Fibroblast of pulmonary artery (primary cell): ENCODE measurements at regions not wholly inside any gene's neighbourhood (a gene's known extent, or its start where the extent isn't known, plus 50 kb on each side); places are given as distances from the start of the nearest gene placed in this dataset.

Source experiments
- DNase-seq: peaks from one replicate; pipeline ENCODE4 v3.0.0-alpha.2; 2010; ENCODE audit warnings: low read depth
- H3K4me3 ChIP-seq: replicated peaks from 2 replicates; pipeline ENCODE4 v1.5.1; 2011; ENCODE audit warnings: low read depth, mild to moderate bottlenecking, control low read depth, low read length, moderate library complexity
- TF ChIP-seq, protein P1 (sequence below): IDR thresholded peaks from 2 replicates; pipeline ENCODE4 v1.5.1; 2011; ENCODE audit warnings: mild to moderate bottlenecking, control low read depth, low read length, inconsistent platforms; ENCODE audit errors: missing control alignments

DNA sequence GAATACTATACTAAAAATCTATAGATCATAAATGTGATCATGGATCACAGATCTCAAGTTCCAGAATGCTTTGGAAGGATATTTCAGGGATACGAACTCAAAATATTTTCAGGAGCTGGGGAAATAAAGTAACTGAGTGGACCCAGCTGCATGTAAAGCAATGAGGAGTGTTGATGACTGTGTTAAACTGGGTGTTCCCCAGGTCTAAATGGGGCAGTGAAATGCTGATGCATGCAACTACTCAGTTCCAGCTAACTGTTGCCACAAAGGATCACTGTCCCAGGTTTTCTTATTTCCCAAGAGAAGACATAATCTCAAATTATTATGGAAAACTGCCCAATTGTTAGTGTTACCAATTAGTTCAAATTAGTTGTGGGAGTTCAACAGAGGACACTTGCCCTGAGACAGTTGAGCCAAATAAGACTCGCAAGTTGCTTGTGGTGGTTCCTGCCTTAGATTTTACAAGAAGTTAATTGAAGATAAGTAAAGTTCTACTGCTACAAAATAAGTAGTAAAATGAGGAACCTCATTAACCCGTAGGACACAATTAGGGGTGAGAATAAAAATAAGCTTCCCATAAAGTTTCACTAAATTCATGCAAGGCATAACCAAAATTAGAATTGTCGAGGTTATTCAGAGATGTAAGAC is 66.3 kb upstream of the IL12A start:
- no peak for DNase-seq
- H3K4me3 ChIP-seq = no peak overlapping the region
- TF ChIP-seq, protein P1, sequence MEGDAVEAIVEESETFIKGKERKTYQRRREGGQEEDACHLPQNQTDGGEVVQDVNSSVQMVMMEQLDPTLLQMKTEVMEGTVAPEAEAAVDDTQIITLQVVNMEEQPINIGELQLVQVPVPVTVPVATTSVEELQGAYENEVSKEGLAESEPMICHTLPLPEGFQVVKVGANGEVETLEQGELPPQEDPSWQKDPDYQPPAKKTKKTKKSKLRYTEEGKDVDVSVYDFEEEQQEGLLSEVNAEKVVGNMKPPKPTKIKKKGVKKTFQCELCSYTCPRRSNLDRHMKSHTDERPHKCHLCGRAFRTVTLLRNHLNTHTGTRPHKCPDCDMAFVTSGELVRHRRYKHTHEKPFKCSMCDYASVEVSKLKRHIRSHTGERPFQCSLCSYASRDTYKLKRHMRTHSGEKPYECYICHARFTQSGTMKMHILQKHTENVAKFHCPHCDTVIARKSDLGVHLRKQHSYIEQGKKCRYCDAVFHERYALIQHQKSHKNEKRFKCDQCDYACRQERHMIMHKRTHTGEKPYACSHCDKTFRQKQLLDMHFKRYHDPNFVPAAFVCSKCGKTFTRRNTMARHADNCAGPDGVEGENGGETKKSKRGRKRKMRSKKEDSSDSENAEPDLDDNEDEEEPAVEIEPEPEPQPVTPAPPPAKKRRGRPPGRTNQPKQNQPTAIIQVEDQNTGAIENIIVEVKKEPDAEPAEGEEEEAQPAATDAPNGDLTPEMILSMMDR = no peak

DNA sequence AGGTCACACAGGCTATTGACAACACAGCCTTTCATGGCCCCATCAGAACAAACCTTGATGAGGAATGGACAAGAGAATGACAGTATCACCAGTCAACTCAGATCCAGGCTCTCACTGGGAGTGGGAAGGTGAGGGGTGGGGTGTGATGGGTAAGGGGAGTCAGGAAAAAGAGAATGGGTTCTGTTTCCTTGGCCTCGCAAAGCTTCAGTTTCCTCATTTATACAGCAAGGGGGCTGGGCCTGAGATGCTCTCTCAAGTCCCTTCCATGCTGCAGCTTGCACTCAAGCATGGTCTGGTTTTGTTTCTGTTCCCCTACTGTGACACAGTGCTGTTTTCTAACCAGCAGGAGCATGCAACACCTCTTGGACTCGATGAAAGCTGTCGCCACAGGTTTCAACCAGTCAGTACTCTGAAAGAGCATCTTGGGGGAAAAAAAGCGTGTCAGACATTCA is 65.7 kb upstream of the IL12A start:
- no peak for DNase-seq
- TF ChIP-seq, protein P1 = no peak
- no peak overlapping the region for H3K4me3 ChIP-seq

DNA sequence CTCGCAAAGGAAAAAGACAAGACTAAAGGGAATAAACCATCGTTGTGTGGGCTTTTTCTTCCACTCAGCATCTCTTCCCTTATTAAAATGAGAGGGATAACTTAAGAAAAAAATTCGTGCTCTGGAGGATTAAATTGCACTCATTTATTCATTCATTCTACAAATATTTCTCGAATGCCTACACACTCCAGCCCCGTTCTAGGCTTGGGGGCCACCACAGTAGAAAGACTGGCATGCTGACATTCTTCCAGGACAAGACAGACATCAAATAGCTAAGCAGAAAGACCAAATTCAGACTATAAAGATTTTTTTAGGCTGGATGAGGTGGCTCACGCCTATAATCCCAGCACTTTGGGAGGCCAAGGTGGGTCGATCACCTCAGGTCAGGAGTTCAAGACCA is 65.3 kb upstream of the IL12A start:
- TF ChIP-seq, protein P1 = no peak
- no peak for DNase-seq
- no peak overlapping the region for H3K4me3 ChIP-seq

DNA sequence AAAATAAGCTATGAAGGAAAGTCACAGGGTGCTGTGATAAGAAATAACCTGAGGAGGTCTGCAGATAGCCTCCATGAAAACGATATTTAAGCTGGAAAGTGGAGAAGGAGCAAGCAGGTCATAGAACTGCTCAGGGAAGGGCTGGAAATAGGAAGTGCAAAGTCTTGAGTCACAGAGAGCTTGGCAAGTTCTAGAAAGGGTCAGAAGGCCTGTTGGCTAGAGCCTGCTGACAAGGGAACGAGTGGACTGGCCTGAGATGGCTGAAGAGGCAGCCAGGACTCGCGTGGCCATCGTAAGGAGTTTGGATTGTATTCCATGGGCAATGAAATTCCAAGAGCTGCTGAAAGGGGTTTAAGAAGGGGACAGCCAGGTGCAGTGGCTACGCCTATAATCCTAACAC is 64.7 kb upstream of the IL12A start:
- H3K4me3 ChIP-seq = no peak overlapping the region
- TF ChIP-seq, protein P1 = no peak
- DNase-seq = no peak

DNA sequence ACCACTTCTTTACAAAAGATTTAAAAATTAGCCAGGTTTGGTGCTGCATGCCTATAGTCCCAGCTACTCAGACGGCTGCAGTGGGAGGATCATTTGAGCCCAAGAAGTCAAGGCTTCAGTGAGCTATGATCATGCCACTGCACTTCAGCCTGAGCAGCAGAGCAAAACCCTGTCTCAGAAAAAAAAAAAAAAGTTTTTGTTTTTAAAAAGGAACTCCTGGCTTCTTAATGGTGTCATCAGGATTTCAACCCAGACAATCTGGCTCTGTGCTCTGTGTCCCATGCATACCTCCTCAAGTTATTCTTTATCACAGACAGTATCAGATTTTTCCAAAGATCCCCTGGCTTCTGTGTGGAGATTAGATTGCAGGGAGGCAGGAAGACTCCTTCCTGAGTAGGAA is 64.2 kb upstream of the IL12A start:
- no peak overlapping the region for H3K4me3 ChIP-seq
- TF ChIP-seq, protein P1 = no peak
- no peak for DNase-seq

DNA sequence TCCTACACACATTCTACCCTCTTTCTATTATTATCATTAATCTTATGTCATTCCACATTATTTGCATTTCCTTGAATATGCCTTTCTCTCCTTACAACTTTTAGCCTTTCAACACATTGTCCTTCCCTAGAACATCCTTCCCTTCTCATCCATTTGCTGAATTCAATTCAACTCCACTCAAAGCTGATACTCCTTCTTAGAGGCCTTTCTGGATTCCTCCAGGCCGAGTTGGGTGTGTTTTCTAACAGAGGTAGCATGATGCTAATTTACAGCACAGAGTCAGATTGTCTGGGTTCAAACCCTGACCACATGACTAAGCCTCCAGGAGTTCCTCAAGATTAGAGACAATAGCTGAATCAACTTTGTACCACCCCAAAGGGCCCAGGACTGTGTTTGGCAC is 63.4 kb upstream of the IL12A start:
- H3K4me3 ChIP-seq = no peak overlapping the region
- TF ChIP-seq, protein P1 = no peak
- no peak for DNase-seq

DNA sequence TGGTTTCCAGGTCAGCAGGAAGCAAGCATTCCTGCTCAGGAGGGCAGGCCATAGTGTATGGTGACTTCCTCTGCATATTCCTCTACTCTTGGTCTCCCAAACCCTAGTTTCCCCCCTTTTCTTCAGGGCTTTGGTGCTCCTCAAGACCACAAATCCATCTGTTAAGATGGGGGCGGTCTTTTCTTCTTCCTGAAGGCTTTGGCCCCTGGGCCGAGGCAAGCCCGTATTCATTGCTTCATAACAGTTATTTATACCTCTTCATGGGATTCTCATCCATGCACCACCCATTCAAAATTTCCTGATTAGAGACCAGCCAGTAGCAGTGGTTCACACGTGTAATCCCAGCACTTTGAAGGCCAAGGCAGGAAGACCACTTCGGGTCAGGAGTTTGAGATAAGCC is 62.1 kb upstream of the IL12A start:
- no peak for DNase-seq
- TF ChIP-seq, protein P1 = no peak
- H3K4me3 ChIP-seq = no peak overlapping the region
